H9 (cell line): ENCODE measurements at regions not wholly inside any gene's neighbourhood (a gene's known extent, or its start where the extent isn't known, plus 50 kb on each side); places are given as distances from the start of the nearest gene placed in this dataset.

Experiments used
- DNase-seq: peaks from one replicate; pipeline ENCODE4 v3.0.0-alpha.2; 2017
- H2AFZ ChIP-seq: one replicate; pipeline ENCODE4 v1.6.1; 2013; ENCODE audit warnings: mild to moderate bottlenecking, low read length, control low read depth, moderate library complexity
- H2AK5ac ChIP-seq: 2 replicates; pipeline ENCODE4 v1.6.1; 2013; ENCODE audit warnings: low read length, control low read depth, mixed read lengths; ENCODE audit not compliant: insufficient read length
- H2BK120ac ChIP-seq: one replicate; pipeline ENCODE4 v1.6.1; 2013; ENCODE audit warnings: low read depth, mild to moderate bottlenecking, low read length, control low read depth, inconsistent platforms; ENCODE audit not compliant: poor library complexity, severe bottlenecking
- H2BK12ac ChIP-seq: 2 replicates; pipeline ENCODE4 v1.6.1; 2013; ENCODE audit warnings: low read length, control low read depth, mixed read lengths, low read depth; ENCODE audit not compliant: insufficient read length
- H2BK15ac ChIP-seq: 2 replicates; pipeline ENCODE4 v1.6.1; 2013; ENCODE audit warnings: low read depth, low read length, control low read depth
- H2BK20ac ChIP-seq: one replicate; pipeline ENCODE4 v1.6.1; 2013; ENCODE audit warnings: low read depth, mild to moderate bottlenecking, low read length, control low read depth, inconsistent platforms; ENCODE audit not compliant: poor library complexity, severe bottlenecking
- H2BK5ac ChIP-seq: 2 replicates; pipeline ENCODE4 v1.6.1; 2013; ENCODE audit warnings: low read length, control low read depth, mixed read lengths; ENCODE audit not compliant: insufficient read length
- H3K14ac ChIP-seq: 2 replicates; pipeline ENCODE4 v1.6.1; 2013; ENCODE audit warnings: low read length, control low read depth; ENCODE audit not compliant: insufficient read depth
- H3K18ac ChIP-seq: 2 replicates; pipeline ENCODE4 v1.6.1; 2013; ENCODE audit warnings: low read depth, mild to moderate bottlenecking, mixed read lengths, low read length, control low read depth; ENCODE audit not compliant: insufficient read length
- H3K23ac ChIP-seq: 2 replicates; pipeline ENCODE4 v1.6.1; 2013; ENCODE audit warnings: low read length, control low read depth, mixed read lengths, low read depth; ENCODE audit not compliant: insufficient read length
- H3K23me2 ChIP-seq: 2 replicates; pipeline ENCODE4 v1.6.1; 2013; ENCODE audit warnings: low read depth, mild to moderate bottlenecking, mixed read lengths, low read length, control low read depth; ENCODE audit not compliant: insufficient read length, poor library complexity, severe bottlenecking
- H3K27ac ChIP-seq: 2 replicates; pipeline ENCODE4 v1.5.1; 2013; ENCODE audit warnings: low read length, control low read depth, mixed read lengths, low read depth; ENCODE audit not compliant: insufficient read length
- H3K27me3 ChIP-seq: 2 replicates; pipeline ENCODE4 v1.6.1; 2013; ENCODE audit warnings: low read length, control low read depth, inconsistent platforms; ENCODE audit not compliant: insufficient read depth
- H3K4ac ChIP-seq: 2 replicates; pipeline ENCODE4 v1.6.1; 2013; ENCODE audit warnings: low read depth, mild to moderate bottlenecking, control low read depth, inconsistent platforms, low read length, moderate library complexity
- H3K4me1 ChIP-seq: 2 replicates; pipeline ENCODE4 v1.6.1; 2013; ENCODE audit warnings: low read length, control low read depth, inconsistent platforms; ENCODE audit not compliant: insufficient read depth
- H3K4me2 ChIP-seq: 2 replicates; pipeline ENCODE4 v1.6.1; 2013; ENCODE audit warnings: low read length, control low read depth, mixed read lengths; ENCODE audit not compliant: insufficient read length, insufficient read depth
- H3K56ac ChIP-seq: 2 replicates; pipeline ENCODE4 v1.6.1; 2013; ENCODE audit warnings: low read depth, mild to moderate bottlenecking, mixed read lengths, low read length, control low read depth; ENCODE audit not compliant: insufficient read length
- H3K79me1 ChIP-seq: 2 replicates; pipeline ENCODE4 v1.6.1; 2013; ENCODE audit warnings: low read depth, mild to moderate bottlenecking, moderate library complexity, low read length, control low read depth, inconsistent platforms; ENCODE audit not compliant: insufficient read depth, poor library complexity, severe bottlenecking
- H3K79me2 ChIP-seq: 2 replicates; pipeline ENCODE4 v1.6.1; 2013; ENCODE audit warnings: low read length, control low read depth, inconsistent platforms; ENCODE audit not compliant: insufficient read depth
- H3K9ac ChIP-seq: 2 replicates; pipeline ENCODE4 v1.6.1; 2013; ENCODE audit warnings: low read length, control low read depth, mixed read lengths; ENCODE audit not compliant: insufficient read length; ENCODE audit errors: extremely low read depth
- H3K9me3 ChIP-seq: one replicate; pipeline ENCODE4 v1.6.1; 2013; ENCODE audit warnings: low read depth, low read length, inconsistent platforms; ENCODE audit not compliant: control insufficient read depth
- H3T11ph ChIP-seq: one replicate; pipeline ENCODE4 v1.6.1; 2013; ENCODE audit warnings: mild to moderate bottlenecking, low read length, control low read depth, inconsistent platforms
- H4K20me1 ChIP-seq: one replicate; pipeline ENCODE4 v1.6.1; 2013; ENCODE audit not compliant: control insufficient read depth, insufficient read length, insufficient read depth
- H4K5ac ChIP-seq: 2 replicates; pipeline ENCODE4 v1.6.1; 2013; ENCODE audit warnings: low read depth, mild to moderate bottlenecking, mixed read lengths, low read length, control low read depth; ENCODE audit not compliant: insufficient read length
- H4K8ac ChIP-seq: replicated peaks from 2 replicates; pipeline ENCODE4 v1.6.1; 2013; ENCODE audit warnings: low read length, control low read depth, mixed read lengths, low read depth; ENCODE audit not compliant: insufficient read length
- H4K91ac ChIP-seq: 2 replicates; pipeline ENCODE4 v1.6.1; 2013; ENCODE audit warnings: low read depth, mild to moderate bottlenecking, moderate library complexity, mixed read lengths, low read length, control low read depth; ENCODE audit not compliant: insufficient read length
- H3K27ac Mint-ChIP-seq, 3 experiments: 2 replicates in 2 of 3; 3 replicates in 1 of 3; pipeline ENCODE4 v1.8.0; 2020 to 2021; ENCODE audit warnings: mixed read lengths in 3 of 3, mild to moderate bottlenecking in 1 of 3, moderate library complexity in 1 of 3
- H3K27me3 Mint-ChIP-seq: 2 replicates; pipeline ENCODE4 v1.8.0; 2021; ENCODE audit warnings: low read depth, mild to moderate bottlenecking, moderate library complexity, mixed read lengths
- H3K36me3 Mint-ChIP-seq, 3 experiments: 2 replicates in 2 of 3; 3 replicates in 1 of 3; pipeline ENCODE4 v1.8.0; 2020 to 2021; ENCODE audit warnings: low read depth in 3 of 3, mixed read lengths in 3 of 3; ENCODE audit not compliant: insufficient read depth in 1 of 3
- H3K4me1 Mint-ChIP-seq, 2 experiments: 2 replicates each; pipeline ENCODE4 v1.8.0; 2020; ENCODE audit warnings: mixed read lengths in 2 of 2
- H3K4me3 Mint-ChIP-seq, 2 experiments: 2 replicates in 1 of 2; 3 replicates in 1 of 2; pipeline ENCODE4 v1.8.0; 2020 to 2021; ENCODE audit warnings: mild to moderate bottlenecking in 2 of 2, mixed read lengths in 2 of 2, moderate library complexity in 1 of 2
- H3K9me3 Mint-ChIP-seq, 2 experiments: 2 replicates in 1 of 2; 3 replicates in 1 of 2; pipeline ENCODE4 v1.8.0; 2020; ENCODE audit warnings: mild to moderate bottlenecking in 2 of 2, mixed read lengths in 2 of 2, moderate library complexity in 1 of 2
- CTCF ChIP-seq: fragments of 200-600 bp; sonication (generic); conservative IDR thresholded peaks from 3 replicates; pipeline ENCODE4 v1.8.0; 2021; ENCODE audit warnings: antibody characterized with exemption, mild to moderate bottlenecking
- WGBS: extraction: QIAGEN DNeasy Blood & Tissue Kit; methylation state at CpG from one replicate; pipeline ENCODE4 v1.1.7; 2013; ENCODE audit warnings: missing lambda C conversion rate, low lambda C conversion rate, mixed read lengths; ENCODE audit not compliant: insufficient read length; ENCODE audit errors: extremely low coverage; 5-methylcytosine and 5-hydroxymethylcytosine counted together

DNA sequence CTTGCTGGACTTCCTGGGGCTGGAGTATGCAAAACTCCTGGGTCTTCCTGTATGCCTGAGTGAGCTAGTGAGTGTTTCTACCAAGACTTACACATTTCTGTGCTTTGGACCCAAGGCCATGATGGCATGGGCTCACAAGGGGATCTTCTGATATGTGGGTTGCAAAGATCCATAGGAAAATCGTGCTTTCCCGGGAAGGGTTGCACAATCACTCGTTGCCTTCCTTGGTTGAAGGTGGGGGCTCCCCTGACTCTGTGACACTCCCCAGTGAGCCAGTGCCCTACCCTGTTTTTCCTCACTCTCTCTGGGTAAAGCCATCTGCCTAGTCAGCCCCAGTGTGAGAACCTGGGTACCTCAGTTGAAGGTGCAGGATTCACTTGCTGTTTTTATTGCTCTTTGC, 114.0 kb upstream of the CCDC179 start:
- no peak overlapping the region for H3K14ac ChIP-seq
- H3K23me2 ChIP-seq: no peaks in the 10 kb centered on the region
- no peak overlapping the region for H3K4ac ChIP-seq
- H2BK15ac ChIP-seq: no peak overlapping the region
- no peak for DNase-seq
- H2BK120ac ChIP-seq: no peak overlapping the region
- no peak overlapping the region for H3K27ac ChIP-seq
- no peak overlapping the region for H3T11ph ChIP-seq
- Mint-ChIP-seq H3K27me3 (no peaks in the 10 kb centered on the region), H3K27ac (peak overlapping the region in 1 of 3 experiments; percentile 68; a peak in 1 of 7 replicates), H3K4me3 (no peak overlapping the region), H3K9me3 (peaks cover 13 to 33% of the 10 kb centered on the region in 2 experiments; a peak in 4 of 5 replicates), H3K4me1 (peaks cover 4 to 5% of the 10 kb centered on the region in 2 experiments; a peak in 3 of 4 replicates), H3K36me3 (peaks cover 13 to 30% (median 14%) of the 10 kb centered on the region in 3 experiments)
- no peaks in the 10 kb centered on the region for H3K4me1 ChIP-seq
- no peaks in the 10 kb centered on the region for H3K79me2 ChIP-seq
- no peaks in the 10 kb centered on the region for H3K27me3 ChIP-seq
- H3K9me3 ChIP-seq: no peaks in the 10 kb centered on the region
- no peaks in the 10 kb centered on the region for H3K79me1 ChIP-seq
- no peak overlapping the region for H4K8ac ChIP-seq
- no peak overlapping the region for H2BK12ac ChIP-seq
- H2AFZ ChIP-seq: no peak overlapping the region
- no CpG with 5 or more reads among the region's 3 CpGs for WGBS
- H4K91ac ChIP-seq: no peak overlapping the region
- no peak overlapping the region for H3K9ac ChIP-seq
- no peak overlapping the region for H3K56ac ChIP-seq
- no peak overlapping the region for H2AK5ac ChIP-seq
- no peak overlapping the region for H4K5ac ChIP-seq
- no peak for TF ChIP-seq CTCF
- H3K18ac ChIP-seq: no peak overlapping the region
- no peaks in the 10 kb centered on the region for H4K20me1 ChIP-seq
- no peak overlapping the region for H2BK5ac ChIP-seq
- H2BK20ac ChIP-seq: no peak overlapping the region
- no peak overlapping the region for H3K23ac ChIP-seq
- H3K4me2 ChIP-seq: no peak overlapping the region
